ELF-1 (cell line): ENCODE measurements at regions not wholly inside any gene's neighbourhood (a gene's known extent, or its start where the extent isn't known, plus 50 kb on each side); places are given as distances from the start of the nearest gene placed in this dataset.

Experiments used
- DNase-seq: peaks from one replicate; pipeline ENCODE4 v3.0.0-alpha.2; 2016; ENCODE audit warnings: low read depth, low spot score

DNA sequence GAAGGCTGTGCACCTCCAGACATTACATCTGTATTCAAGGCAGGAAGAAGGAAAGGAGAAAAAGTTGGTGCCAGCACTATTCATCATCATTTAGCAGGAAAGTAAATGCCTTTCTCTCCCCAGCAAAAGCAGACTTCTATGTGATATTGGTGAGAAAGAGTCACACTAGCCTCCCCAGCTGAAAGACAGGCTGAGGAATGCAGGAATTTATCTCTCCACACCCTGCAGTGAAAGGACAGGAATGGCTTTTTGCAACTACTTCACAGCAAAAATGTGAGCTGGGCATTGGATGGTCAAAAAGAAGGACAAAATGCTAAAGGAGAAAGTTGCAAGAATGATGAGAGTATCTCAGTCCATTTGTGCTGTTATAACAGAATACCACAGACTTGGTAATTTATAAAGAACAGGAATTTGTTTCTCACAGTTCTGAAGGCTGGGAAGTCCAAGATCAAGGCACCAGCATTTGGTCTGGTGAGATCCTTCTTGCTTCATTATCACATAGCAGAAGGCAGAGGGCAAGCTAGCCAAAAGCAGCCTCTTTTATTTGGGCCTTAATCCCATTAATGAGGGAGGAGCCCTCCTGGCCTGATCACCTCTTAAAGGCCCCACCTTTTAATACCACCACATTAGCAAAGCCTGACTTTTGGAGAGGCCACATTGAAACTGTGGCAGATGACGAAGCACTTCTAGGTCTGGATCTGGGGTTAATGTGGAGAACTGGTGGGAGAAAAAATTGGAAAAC lies 388.1 kb upstream of the SLC14A2 start:
- DNase-seq, result peak; percentile 4

GRCh38 chr18:45228796-45229388 lies 386.4 kb upstream of the SLC14A2 start:
- no peak for DNase-seq

- no peak for DNase-seq
Observed at GRCh38 chr18:45231617-45232016, 383.7 kb upstream of the SLC14A2 start.

GRCh38 chr18:45232061-45232460 lies 383.2 kb upstream of the SLC14A2 start:
- DNase-seq, result no peak

DNA sequence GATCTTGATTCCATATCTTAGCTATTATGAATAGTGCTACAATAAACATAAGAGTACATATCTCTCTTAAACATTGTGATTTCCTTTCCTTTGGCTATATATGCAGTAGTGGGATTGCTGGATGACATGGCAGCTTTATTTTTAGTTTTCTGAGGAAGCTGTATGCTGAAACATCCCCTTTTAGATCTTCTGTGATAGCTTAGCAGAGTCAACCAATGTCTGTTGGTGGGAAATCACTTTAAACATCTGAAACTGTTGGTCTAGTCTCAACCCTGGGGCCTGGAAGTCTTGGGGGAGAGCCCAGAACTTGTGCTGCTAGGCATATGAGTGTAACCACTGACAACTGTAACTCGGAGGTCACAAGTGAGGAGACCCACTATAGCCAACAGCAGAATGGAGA lies 378.6 kb upstream of the SLC14A2 start:
- no peak for DNase-seq

DNA sequence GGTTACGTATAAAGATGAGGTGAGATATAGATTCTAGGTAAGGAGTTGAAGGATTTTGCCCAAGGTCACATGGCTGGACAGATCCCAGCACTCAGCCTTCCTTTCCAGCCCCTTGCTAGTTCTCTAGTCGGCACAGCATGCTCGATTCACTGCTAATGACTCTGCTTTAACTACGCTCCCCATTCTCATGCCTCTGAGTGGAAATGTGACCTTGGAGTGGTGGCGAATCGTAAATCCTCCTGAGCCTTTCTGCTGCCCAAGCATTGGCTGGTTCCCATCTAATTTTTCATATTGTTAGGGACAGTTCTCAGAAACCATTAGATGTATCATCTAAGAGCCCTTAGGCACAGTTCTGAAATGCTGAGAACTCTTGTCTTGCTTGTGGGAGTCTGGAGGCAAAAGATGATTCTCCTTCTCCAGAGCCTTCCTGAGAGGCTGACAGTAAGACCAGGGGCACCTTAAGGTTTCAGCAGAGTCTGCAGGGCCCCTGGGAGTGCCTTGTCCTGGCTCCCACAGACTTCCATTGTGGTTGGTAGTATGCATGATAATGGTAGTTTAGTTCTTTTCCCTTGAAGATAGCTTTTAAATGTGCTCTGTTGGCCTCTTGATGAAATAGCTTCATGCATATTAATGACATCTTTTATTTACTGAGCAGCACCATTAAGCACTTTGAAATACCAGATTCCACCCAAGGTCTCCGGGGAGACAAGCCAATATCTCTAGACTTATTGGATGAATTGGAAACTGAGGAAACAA lies 377.8 kb upstream of the SLC14A2 start:
- DNase-seq, result peak; percentile 5

DNA sequence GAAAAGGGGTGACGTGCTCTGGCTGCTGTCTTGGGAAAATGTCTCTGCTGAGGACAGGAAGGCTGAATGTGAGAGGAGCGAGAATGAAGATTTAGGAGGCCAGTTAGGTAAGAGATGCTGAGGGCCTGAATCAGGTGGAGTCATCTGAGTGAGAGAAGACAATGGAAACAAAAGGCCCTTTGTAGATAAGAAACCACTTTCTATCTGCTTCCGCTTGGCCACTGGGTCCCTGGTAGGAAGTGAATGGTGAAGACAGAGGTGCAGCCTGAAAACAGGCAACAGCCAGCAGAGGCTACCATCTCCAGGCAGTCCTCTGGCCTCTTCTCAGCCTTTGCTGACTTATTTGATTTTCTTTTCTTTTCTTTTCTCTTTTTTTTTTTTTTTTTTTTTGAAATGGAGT lies 374.0 kb upstream of the SLC14A2 start:
- no peak for DNase-seq

DNA sequence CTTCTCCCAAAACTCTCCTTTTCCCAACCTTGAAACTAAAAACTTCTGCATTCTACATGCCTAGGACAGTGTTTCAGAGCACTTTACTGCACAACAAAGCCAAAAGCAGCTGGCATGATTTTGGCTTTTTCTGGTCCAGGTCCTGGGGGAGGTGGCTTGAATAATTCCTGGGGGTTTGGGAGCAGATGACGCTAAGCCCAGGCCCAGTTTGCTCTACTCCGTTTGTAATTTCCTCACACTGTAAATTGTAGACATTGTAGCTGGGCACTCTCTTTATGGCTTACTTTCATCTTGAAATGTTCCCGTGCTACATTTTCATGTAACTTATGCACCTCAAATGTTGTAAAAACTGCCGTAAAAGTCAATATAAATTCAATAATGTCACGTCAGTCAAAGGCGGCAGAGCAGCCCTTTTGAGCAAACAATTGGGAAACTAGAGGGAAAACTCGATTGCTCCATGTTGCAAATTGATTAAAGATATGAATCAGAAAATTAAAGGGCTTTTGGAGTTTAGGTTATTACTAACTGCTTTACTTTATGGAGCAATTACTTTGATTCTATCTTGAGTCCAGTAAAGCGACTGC lies 373.2 kb upstream of the SLC14A2 start:
- no peak for DNase-seq

- no peak for DNase-seq
Observed at GRCh38 chr18:45243340-45244110, 371.8 kb upstream of the SLC14A2 start.

GRCh38 chr18:45245091-45245511 lies 370.2 kb upstream of the SLC14A2 start:
- no peak for DNase-seq

GRCh38 chr18:45248240-45248903 lies 366.9 kb upstream of the SLC14A2 start:
- DNase-seq, result no peak

GRCh38 chr18:45249246-45249661 lies 366.0 kb upstream of the SLC14A2 start:
- DNase-seq, result no peak

- no peak for DNase-seq
Observed at GRCh38 chr18:45250479-45250878, 364.8 kb upstream of the SLC14A2 start.

DNA sequence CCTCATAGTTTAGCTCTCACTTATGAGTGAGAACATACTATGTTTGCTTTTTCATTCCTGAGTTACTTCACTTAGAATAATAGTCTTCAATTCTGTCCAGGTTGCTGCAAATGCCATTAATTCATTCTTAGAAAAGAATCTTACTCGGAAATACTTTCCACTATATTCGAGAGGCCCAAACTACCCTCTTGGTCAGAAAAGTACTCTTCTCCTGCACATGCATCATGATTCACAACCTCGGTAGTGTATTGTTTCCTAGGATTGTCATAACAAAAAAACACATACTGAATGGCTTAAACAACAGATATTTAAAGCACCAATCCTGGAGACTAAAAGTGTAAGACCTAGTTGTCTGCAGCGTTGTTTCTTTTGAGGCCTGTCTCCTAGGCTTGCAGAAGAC lies 364.0 kb upstream of the SLC14A2 start:
- no peak for DNase-seq

GRCh38 chr18:45252474-45252873 lies 362.8 kb upstream of the SLC14A2 start:
- DNase-seq, result no peak

DNA sequence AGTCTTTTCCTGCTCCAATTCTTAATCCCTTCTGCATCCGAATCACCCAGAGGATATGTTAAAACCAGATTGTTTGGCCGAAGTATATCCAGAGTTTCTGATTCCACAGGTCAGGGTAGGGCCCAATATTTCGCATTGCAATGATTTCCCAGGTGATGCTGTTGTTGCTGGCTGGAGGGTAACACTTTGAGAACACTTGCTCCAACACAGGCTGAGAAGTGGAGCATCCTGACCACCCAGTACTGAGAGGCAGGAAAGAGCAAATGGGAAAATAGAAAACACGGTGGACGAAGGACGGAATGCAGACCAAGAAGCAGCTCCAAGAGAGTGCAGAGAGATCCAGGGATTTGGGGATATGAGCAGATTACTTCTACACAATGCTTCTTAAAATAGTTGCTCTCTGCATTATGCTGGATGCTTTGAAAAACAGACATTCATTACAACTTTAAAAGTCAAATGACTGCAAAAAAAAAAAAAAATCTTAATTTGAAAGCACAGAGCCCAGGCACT lies 362.2 kb upstream of the SLC14A2 start:
- no peak for DNase-seq

DNA sequence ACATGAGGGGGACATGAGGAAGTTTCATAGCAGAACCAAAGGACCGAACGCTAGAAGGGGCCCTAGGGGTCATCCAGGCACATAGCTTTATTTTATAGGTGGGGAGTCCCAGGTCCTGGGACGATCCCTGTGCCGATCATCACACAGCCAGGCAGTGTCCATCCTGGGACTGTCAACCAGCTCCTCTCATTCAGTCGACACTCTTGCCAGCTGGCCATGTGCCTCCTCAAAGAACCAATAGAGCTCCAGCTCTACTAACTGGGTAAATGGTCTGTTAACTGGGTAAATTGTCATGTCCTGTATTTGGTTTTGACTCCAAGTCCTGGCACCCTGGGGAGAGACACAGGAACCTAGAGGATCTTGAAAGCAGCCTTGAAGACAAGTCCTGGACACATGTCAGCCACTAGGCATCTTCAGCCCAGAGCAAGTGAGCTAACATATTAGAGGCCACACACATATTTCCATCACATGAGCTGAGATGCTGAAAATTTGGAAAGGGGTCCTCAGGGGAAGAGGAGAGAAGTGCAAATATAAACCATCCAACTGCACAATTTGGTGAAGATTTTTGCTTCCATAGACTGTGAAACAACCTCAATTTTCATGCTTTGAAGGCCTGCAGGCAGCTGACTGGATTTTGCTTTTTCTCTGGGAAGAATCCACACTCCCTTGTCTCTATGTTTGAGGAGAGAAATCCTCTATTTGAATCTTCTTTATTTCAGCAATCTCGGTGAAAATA lies 361.1 kb upstream of the SLC14A2 start:
- DNase-seq, result no peak

DNA sequence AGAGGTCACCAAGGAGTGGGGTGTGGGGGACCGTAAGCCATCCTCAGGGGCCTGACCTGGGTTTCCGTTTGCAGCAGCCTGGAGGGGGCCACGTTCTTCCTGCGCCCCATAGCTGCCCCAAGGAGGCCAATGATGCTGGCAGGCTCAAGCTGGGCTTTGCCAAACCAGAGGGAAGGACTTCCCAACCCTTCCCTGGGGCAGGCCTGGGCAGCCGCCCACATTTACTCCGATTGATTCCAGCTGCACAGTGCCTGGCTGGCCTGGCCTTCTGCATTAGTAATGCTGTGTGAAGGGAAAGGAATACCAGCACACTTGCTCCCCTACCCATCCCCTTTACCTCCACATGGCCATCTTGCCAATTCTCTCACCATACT lies 360.6 kb upstream of the SLC14A2 start:
- no peak for DNase-seq

GRCh38 chr18:45255197-45255890 lies 359.9 kb upstream of the SLC14A2 start:
- DNase-seq, result no peak

DNA sequence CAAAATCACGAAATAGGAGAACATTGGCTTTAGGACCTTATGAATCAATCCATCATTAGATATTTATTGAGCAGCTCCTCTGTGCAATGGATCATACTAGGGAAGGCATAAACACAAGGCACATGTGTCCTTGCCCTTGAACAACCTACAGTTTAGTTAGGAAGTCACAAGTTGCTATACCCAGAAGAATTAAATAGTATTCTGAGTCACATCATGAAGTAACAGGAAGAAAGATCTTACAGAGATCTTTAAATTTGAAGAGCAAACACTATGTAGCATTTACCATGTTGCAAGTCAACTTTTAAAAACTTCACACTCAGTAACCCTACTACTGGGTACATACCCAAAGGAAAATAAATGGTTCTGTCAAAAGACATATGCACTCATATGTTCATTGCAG lies 355.2 kb upstream of the SLC14A2 start:
- no peak for DNase-seq
